ENCODE measurements at regions not wholly inside any gene's neighbourhood (a gene's known extent, or its start where the extent isn't known, plus 50 kb on each side); places are given as distances from the start of the nearest gene placed in this dataset.

DNA sequence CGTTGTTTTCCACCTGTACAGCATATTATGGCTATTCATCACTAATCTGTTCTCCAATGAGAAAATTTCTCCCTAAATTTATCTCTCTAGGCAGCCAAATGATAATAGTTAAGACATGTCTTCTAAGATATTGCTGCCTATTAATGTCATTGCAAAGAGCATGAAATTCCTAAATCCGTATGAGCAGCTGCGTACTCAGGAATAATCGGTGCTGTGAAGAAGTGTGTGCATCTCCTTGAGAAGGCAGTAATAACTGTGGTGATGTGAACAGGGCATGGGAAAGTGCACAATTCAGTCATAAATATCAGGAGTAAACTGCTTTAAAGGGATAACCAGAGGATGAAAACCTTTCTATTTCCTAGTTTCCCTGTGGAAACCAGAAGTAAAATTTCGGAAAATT, 112.2 kb downstream of the SLITRK5 start:
- Histone ChIP-seq H3K36me3 (ENCODE audit: low read depth, low read length) (no peaks in the 10 kb centered on the region), H3K4me2 (ENCODE audit: low read length) (no peak overlapping the region), H3K4me3 (ENCODE audit: low read length) (no peak overlapping the region), H3K9ac (ENCODE audit: low read length) (no peak overlapping the region), H3K27me3 (ENCODE audit: low read length) (no peaks in the 10 kb centered on the region), H4K20me1 (ENCODE audit: low read length) (no peaks in the 10 kb centered on the region), H3K27ac (ENCODE audit: low read length) (no peak overlapping the region), H3F3A (ENCODE audit: low read length, unreplicated experiment) (no peaks in the 10 kb centered on the region), H3K9me2 (replicated peaks; ENCODE audit: low read length) (no peaks in the 10 kb centered on the region), H2AFZ (ENCODE audit: low read length) (no peak overlapping the region), H3K4me1 (ENCODE audit: insufficient read depth, low read length) (no peaks in the 10 kb centered on the region), H3K79me2 (ENCODE audit: low read length) (no peaks in the 10 kb centered on the region), H3K9me3 (ENCODE audit: low read length) (no peaks in the 10 kb centered on the region)
- no TSS peak for BruUV-seq (replicated peaks)
- intact Hi-C loops (cut with micrococcal nuclease), result no loop called here
- DNase-seq, result no peak
- no peak for TF ChIP-seq EZH2phosphoT487 (IDR thresholded peaks at IDR 0.05; ENCODE audit: borderline replicate concordance, low read length)
- no peak for TF ChIP-seq EZH2 (IDR thresholded peaks at IDR 0.05; ENCODE audit: low read length, unreplicated experiment)
- TF ChIP-seq, protein P1, sequence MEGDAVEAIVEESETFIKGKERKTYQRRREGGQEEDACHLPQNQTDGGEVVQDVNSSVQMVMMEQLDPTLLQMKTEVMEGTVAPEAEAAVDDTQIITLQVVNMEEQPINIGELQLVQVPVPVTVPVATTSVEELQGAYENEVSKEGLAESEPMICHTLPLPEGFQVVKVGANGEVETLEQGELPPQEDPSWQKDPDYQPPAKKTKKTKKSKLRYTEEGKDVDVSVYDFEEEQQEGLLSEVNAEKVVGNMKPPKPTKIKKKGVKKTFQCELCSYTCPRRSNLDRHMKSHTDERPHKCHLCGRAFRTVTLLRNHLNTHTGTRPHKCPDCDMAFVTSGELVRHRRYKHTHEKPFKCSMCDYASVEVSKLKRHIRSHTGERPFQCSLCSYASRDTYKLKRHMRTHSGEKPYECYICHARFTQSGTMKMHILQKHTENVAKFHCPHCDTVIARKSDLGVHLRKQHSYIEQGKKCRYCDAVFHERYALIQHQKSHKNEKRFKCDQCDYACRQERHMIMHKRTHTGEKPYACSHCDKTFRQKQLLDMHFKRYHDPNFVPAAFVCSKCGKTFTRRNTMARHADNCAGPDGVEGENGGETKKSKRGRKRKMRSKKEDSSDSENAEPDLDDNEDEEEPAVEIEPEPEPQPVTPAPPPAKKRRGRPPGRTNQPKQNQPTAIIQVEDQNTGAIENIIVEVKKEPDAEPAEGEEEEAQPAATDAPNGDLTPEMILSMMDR (conservative IDR thresholded peaks at IDR 0.05; ENCODE audit: low read depth, low read length), result no peak
- ChIA-PET CTCF (no interaction called here), POLR2A (ENCODE audit: unreplicated experiment) (no interaction called here)
- no peak for ATAC-seq

GRCh38 chr13:87788363-87788762, 117.2 kb downstream of the SLITRK5 start:
- TF ChIP-seq, protein P1 (conservative IDR thresholded peaks at IDR 0.05; ENCODE audit: low read depth, low read length), result no peak
- TF ChIP-seq EZH2phosphoT487 (IDR thresholded peaks at IDR 0.05; ENCODE audit: borderline replicate concordance, low read length) (no peak), EZH2 (IDR thresholded peaks at IDR 0.05; ENCODE audit: low read length, unreplicated experiment) (no peak)
- Histone ChIP-seq H3K4me3 (ENCODE audit: low read length) (no peak overlapping the region), H2AFZ (ENCODE audit: low read length) (no peak overlapping the region), H3K9me2 (replicated peaks; ENCODE audit: low read length) (no peaks in the 10 kb centered on the region), H3F3A (ENCODE audit: low read length, unreplicated experiment) (no peaks in the 10 kb centered on the region), H3K27ac (ENCODE audit: low read length) (no peak overlapping the region), H3K9ac (ENCODE audit: low read length) (no peak overlapping the region), H3K9me3 (ENCODE audit: low read length) (no peaks in the 10 kb centered on the region), H3K36me3 (ENCODE audit: low read depth, low read length) (no peaks in the 10 kb centered on the region), H3K27me3 (ENCODE audit: low read length) (no peaks in the 10 kb centered on the region), H3K4me1 (ENCODE audit: insufficient read depth, low read length) (no peaks in the 10 kb centered on the region), H4K20me1 (ENCODE audit: low read length) (no peaks in the 10 kb centered on the region), H3K79me2 (ENCODE audit: low read length) (no peaks in the 10 kb centered on the region), H3K4me2 (ENCODE audit: low read length) (no peak overlapping the region)
- ATAC-seq, result no peak
- ChIA-PET POLR2A (ENCODE audit: unreplicated experiment) (no interaction called here), CTCF (no interaction called here)
- intact Hi-C loops (cut with micrococcal nuclease), result no loop called here
- no TSS peak for BruUV-seq (replicated peaks)
- DNase-seq, result no peak

- ChIA-PET CTCF (no interaction called here), POLR2A (ENCODE audit: unreplicated experiment) (no interaction called here)
- Histone ChIP-seq H3K4me3 (ENCODE audit: low read length) (no peak overlapping the region), H2AFZ (ENCODE audit: low read length) (no peak overlapping the region), H4K20me1 (ENCODE audit: low read length) (no peaks in the 10 kb centered on the region), H3K4me1 (ENCODE audit: insufficient read depth, low read length) (no peaks in the 10 kb centered on the region), H3K27ac (ENCODE audit: low read length) (no peak overlapping the region), H3F3A (ENCODE audit: low read length, unreplicated experiment) (no peaks in the 10 kb centered on the region), H3K4me2 (ENCODE audit: low read length) (no peak overlapping the region), H3K9me3 (ENCODE audit: low read length) (no peaks in the 10 kb centered on the region), H3K9me2 (replicated peaks; ENCODE audit: low read length) (no peaks in the 10 kb centered on the region), H3K36me3 (ENCODE audit: low read depth, low read length) (no peaks in the 10 kb centered on the region), H3K79me2 (ENCODE audit: low read length) (no peaks in the 10 kb centered on the region), H3K27me3 (ENCODE audit: low read length) (no peaks in the 10 kb centered on the region), H3K9ac (ENCODE audit: low read length) (no peak overlapping the region)
- TF ChIP-seq EZH2 (IDR thresholded peaks at IDR 0.05; ENCODE audit: low read length, unreplicated experiment) (no peak), EZH2phosphoT487 (IDR thresholded peaks at IDR 0.05; ENCODE audit: borderline replicate concordance, low read length) (no peak)
- TF ChIP-seq, protein P1 (conservative IDR thresholded peaks at IDR 0.05; ENCODE audit: low read depth, low read length), result no peak
- intact Hi-C loops (cut with micrococcal nuclease), result no loop called here
- BruUV-seq (replicated peaks), result no TSS peak
- ATAC-seq (no peak), DNase-seq (no peak)
These were observed 121.7 kb downstream of the SLITRK5 start for GRCh38 chr13:87792878-87793277.
